CD4-positive, alpha-beta T cell treated with Interleukin-2 at 100 ng/mL for 4 hours (primary cell): ENCODE measurements at regions not wholly inside any gene's neighbourhood (a gene's known extent, or its start where the extent isn't known, plus 50 kb on each side); places are given as distances from the start of the nearest gene placed in this dataset.
"Not testable (repeated sequence)": the region's sequence is repeated elsewhere in the genome, so short reads cannot be mapped to it uniquely, and the experiment has no call there.

Experiments
- DNase-seq: peaks from one replicate; pipeline ENCODE4 v3.0.0-alpha.2; 2020; ENCODE audit warnings: low spot score

- no peak for DNase-seq
Observed at GRCh38 chr11:19433367-19433766, 192.6 kb upstream of the E2F8 start.

- DNase-seq, result no peak
Observed at GRCh38 chr11:19432370-19433061, 191.8 kb upstream of the E2F8 start.

GRCh38 chr11:19430754-19431398 is 190.1 kb upstream of the E2F8 start:
- DNase-seq, result no peak

GRCh38 chr11:19430346-19430745 is 189.6 kb upstream of the E2F8 start:
- DNase-seq, result no peak

GRCh38 chr11:19429108-19429760 is 188.5 kb upstream of the E2F8 start:
- no peak for DNase-seq

GRCh38 chr11:19428206-19429002 is 187.7 kb upstream of the E2F8 start:
- no peak for DNase-seq

GRCh38 chr11:19426756-19427403 is 186.1 kb upstream of the E2F8 start:
- no peak for DNase-seq

- no peak for DNase-seq
Observed at GRCh38 chr11:19426011-19426755, 185.4 kb upstream of the E2F8 start.

- no peak for DNase-seq
Observed at GRCh38 chr11:19422276-19422675, 181.5 kb upstream of the E2F8 start.

- no peak for DNase-seq
Observed at GRCh38 chr11:19420868-19421533, 180.3 kb upstream of the E2F8 start.

GRCh38 chr11:19419808-19420207 is 179.1 kb upstream of the E2F8 start:
- no peak for DNase-seq

GRCh38 chr11:19419021-19419750 is 178.4 kb upstream of the E2F8 start:
- no peak for DNase-seq

- DNase-seq, result no peak
Observed at GRCh38 chr11:19418221-19418620, 177.5 kb upstream of the E2F8 start.

- DNase-seq, result not testable (repeated sequence)
Observed at GRCh38 chr11:19412070-19412469, 171.3 kb upstream of the E2F8 start.

- DNase-seq, result no peak
Observed at GRCh38 chr11:19410032-19410431, 169.3 kb upstream of the E2F8 start.

GRCh38 chr11:19409307-19409706 is 168.6 kb upstream of the E2F8 start:
- no peak for DNase-seq

GRCh38 chr11:19407677-19408270 is 167.0 kb upstream of the E2F8 start:
- no peak for DNase-seq

GRCh38 chr11:19405966-19406365 is 165.2 kb upstream of the E2F8 start:
- DNase-seq, result no peak

GRCh38 chr11:19404787-19405186 is 164.0 kb upstream of the E2F8 start:
- DNase-seq, result no peak
